ENCODE measurements at regions not wholly inside any gene's neighbourhood (a gene's known extent, or its start where the extent isn't known, plus 50 kb on each side); places are given as distances from the start of the nearest gene placed in this dataset.

GRCh38 chr3:29168081-29168480, 112.8 kb upstream of the RBMS3 start (continued):
- TF ChIP-seq, protein P1, sequence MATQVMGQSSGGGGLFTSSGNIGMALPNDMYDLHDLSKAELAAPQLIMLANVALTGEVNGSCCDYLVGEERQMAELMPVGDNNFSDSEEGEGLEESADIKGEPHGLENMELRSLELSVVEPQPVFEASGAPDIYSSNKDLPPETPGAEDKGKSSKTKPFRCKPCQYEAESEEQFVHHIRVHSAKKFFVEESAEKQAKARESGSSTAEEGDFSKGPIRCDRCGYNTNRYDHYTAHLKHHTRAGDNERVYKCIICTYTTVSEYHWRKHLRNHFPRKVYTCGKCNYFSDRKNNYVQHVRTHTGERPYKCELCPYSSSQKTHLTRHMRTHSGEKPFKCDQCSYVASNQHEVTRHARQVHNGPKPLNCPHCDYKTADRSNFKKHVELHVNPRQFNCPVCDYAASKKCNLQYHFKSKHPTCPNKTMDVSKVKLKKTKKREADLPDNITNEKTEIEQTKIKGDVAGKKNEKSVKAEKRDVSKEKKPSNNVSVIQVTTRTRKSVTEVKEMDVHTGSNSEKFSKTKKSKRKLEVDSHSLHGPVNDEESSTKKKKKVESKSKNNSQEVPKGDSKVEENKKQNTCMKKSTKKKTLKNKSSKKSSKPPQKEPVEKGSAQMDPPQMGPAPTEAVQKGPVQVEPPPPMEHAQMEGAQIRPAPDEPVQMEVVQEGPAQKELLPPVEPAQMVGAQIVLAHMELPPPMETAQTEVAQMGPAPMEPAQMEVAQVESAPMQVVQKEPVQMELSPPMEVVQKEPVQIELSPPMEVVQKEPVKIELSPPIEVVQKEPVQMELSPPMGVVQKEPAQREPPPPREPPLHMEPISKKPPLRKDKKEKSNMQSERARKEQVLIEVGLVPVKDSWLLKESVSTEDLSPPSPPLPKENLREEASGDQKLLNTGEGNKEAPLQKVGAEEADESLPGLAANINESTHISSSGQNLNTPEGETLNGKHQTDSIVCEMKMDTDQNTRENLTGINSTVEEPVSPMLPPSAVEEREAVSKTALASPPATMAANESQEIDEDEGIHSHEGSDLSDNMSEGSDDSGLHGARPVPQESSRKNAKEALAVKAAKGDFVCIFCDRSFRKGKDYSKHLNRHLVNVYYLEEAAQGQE (IDR thresholded peaks at IDR 0.05; ENCODE audit: unreplicated experiment): no peak
- no peak for TF ChIP-seq NANOG (IDR thresholded peaks at IDR 0.05; ENCODE audit: borderline replicate concordance)
- no peak for TF ChIP-seq ZNF331 (CRISPR knock-in tag; IDR thresholded peaks at IDR 0.05; ENCODE audit: low read depth)
- TF ChIP-seq EZH2 (IDR thresholded peaks at IDR 0.05; ENCODE audit: low read depth, unreplicated experiment): no peak
- TF ChIP-seq CTCF (conservative IDR thresholded peaks at IDR 0.05; ENCODE audit: low read depth in 2 of 2): no peak
- no peak for TF ChIP-seq JUNB (IDR thresholded peaks at IDR 0.05; ENCODE audit: unreplicated experiment)
- TF ChIP-seq POLR2AphosphoS5 (IDR thresholded peaks at IDR 0.05; ENCODE audit: low read depth): no peak
- TF ChIP-seq CREB1 (CRISPR knock-in tag; IDR thresholded peaks at IDR 0.05; ENCODE audit: low read depth): no peak

- Histone ChIP-seq H3K27ac (ENCODE audit: low read depth) (no peak overlapping the region), H2AFZ (no peak overlapping the region), H3F3A (replicated peaks; ENCODE audit: low read depth) (no peaks in the 10 kb centered on the region), H3K36me3 (ENCODE audit: insufficient read depth) (no peaks in the 10 kb centered on the region), H3K4me2 (no peak overlapping the region), H4K20me1 (replicated peaks; ENCODE audit: insufficient read depth) (no peaks in the 10 kb centered on the region), H3K4me1 (ENCODE audit: insufficient read depth) (peaks cover 20% of the 10 kb centered on the region; the same call in 1 of the 2 replicates), H3K9me2 (ENCODE audit: insufficient read depth) (no peaks in the 10 kb centered on the region), H3K27me3 (ENCODE audit: insufficient read depth) (no peaks in the 10 kb centered on the region), H3K79me2 (replicated peaks; ENCODE audit: insufficient read depth) (no peaks in the 10 kb centered on the region), H3K4me3 (no peak overlapping the region)
- Mint-ChIP-seq H3K9me3 (no peaks in the 10 kb centered on the region), H3K27me3 (ENCODE audit: insufficient read depth, low read depth, poor library complexity) (no peaks in the 10 kb centered on the region), H3K4me1 (peaks cover 12% of the 10 kb centered on the region), H3K36me3 (ENCODE audit: low read depth) (no peaks in the 10 kb centered on the region), H3K4me3 (no peak overlapping the region), H3K27ac (no peak overlapping the region)
- ATAC-seq (no peak), DNase-seq (ENCODE audit: low spot score) (no peak)
- no peak for TF ChIP-seq ETS1 (IDR thresholded peaks at IDR 0.05)
- TF ChIP-seq, protein P1 (IDR thresholded peaks at IDR 0.05; ENCODE audit: unreplicated experiment): no peak
- no peak for TF ChIP-seq EZH2phosphoT487 (IDR thresholded peaks at IDR 0.05; ENCODE audit: unreplicated experiment)
- TF ChIP-seq CTCF (conservative IDR thresholded peaks at IDR 0.05; ENCODE audit: low read depth in 2 of 2): no peak
- TF ChIP-seq JUNB (IDR thresholded peaks at IDR 0.05; ENCODE audit: unreplicated experiment): no peak
- TF ChIP-seq EZH2 (IDR thresholded peaks at IDR 0.05; ENCODE audit: low read depth, unreplicated experiment): no peak
- TF ChIP-seq NANOG (IDR thresholded peaks at IDR 0.05; ENCODE audit: borderline replicate concordance): no peak
- no peak for TF ChIP-seq CREB1 (CRISPR knock-in tag; IDR thresholded peaks at IDR 0.05; ENCODE audit: low read depth)
- no peak for TF ChIP-seq POLR2AphosphoS5 (IDR thresholded peaks at IDR 0.05; ENCODE audit: low read depth)
- no peak for TF ChIP-seq STAT1 (IDR thresholded peaks at IDR 0.05; ENCODE audit: unreplicated experiment)
- TF ChIP-seq ZNF331 (CRISPR knock-in tag; IDR thresholded peaks at IDR 0.05; ENCODE audit: low read depth): no peak
- no peak for TF ChIP-seq ZNF114 (CRISPR knock-in tag; IDR thresholded peaks at IDR 0.05)
These were observed 112.2 kb upstream of the RBMS3 start for GRCh38 chr3:29168696-29169095.
